Lung (tissue), 11 donors: ENCODE measurements at regions not wholly inside any gene's neighbourhood (a gene's known extent, or its start where the extent isn't known, plus 50 kb on each side); places are given as distances from the start of the nearest gene placed in this dataset.

ENCODE experiments used
- ATAC-seq: fragments of 200-7000 bp; cut with Tn5 transposase; one replicate; pipeline ENCODE4 v1.9.1; 2020; ENCODE audit warnings: moderate number of reproducible peaks; ENCODE audit not compliant: insufficient read depth, low FRiP score
- DNase-seq, 3 donors: peaks; one replicate each; pipeline ENCODE4 v3.0.0-alpha.2; 2013 to 2017
- H3K27ac ChIP-seq, 2 donors: one replicate each; pipeline ENCODE4 v1.5.1; 2013; ENCODE audit warnings: mild to moderate bottlenecking in 2 of 2, moderate library complexity in 2 of 2, control low read depth in 1 of 2, inconsistent platforms in 1 of 2, low read depth in 1 of 2, low read length in 1 of 2
- H3K27me3 ChIP-seq, 3 donors: one replicate each; pipeline ENCODE4 v1.5.1; 2013; ENCODE audit warnings: low read length in 2 of 3; ENCODE audit not compliant: control insufficient read depth in 3 of 3, insufficient read depth in 3 of 3
- H3K36me3 ChIP-seq, 4 donors: one replicate each; pipeline ENCODE4 v1.5.1; 2013; ENCODE audit warnings: low read length in 4 of 4, mild to moderate bottlenecking in 1 of 4, moderate library complexity in 1 of 4; ENCODE audit not compliant: control insufficient read depth in 4 of 4, insufficient read depth in 4 of 4
- H3K4me1 ChIP-seq, 5 donors: one replicate each; pipeline ENCODE4 v1.5.1; 2013; ENCODE audit warnings: low read length in 5 of 5, mild to moderate bottlenecking in 2 of 5, moderate library complexity in 1 of 5; ENCODE audit not compliant: control insufficient read depth in 5 of 5, insufficient read depth in 5 of 5
- H3K4me3 ChIP-seq: one replicate; pipeline ENCODE4 v1.5.1; 2013; ENCODE audit warnings: mild to moderate bottlenecking, control low read depth, moderate library complexity
- H3K9ac ChIP-seq, 2 donors: one replicate each; pipeline ENCODE4 v1.5.1; 2013; ENCODE audit warnings: low read length in 2 of 2, control low read depth in 1 of 2; ENCODE audit not compliant: insufficient read depth in 1 of 2
- H3K9me3 ChIP-seq, 4 donors: one replicate each; pipeline ENCODE4 v1.5.1; 2013; ENCODE audit warnings: low read length in 3 of 4, mild to moderate bottlenecking in 1 of 4, moderate library complexity in 1 of 4; ENCODE audit not compliant: control insufficient read depth in 4 of 4, insufficient read depth in 3 of 4
- CTCF ChIP-seq: IDR thresholded peaks from 2 replicates; pipeline ENCODE4 v1.5.1; 2012; ENCODE audit warnings: mild to moderate bottlenecking; ENCODE audit errors: control extremely low read depth, extremely low read depth
- WGBS, 2 donors: extraction: QIAGEN DNeasy Blood & Tissue Kit; methylation state at CpG; one replicate each; pipeline ENCODE4 v1.1.7; 2013; 5-methylcytosine and 5-hydroxymethylcytosine counted together
- donor health status: control.
- donor health status: control.
- donor health status: Bipolar disorder and iron deficiency.
- donor health status: healthy.
- donor health status: DM: yes; HTN: yes; CAD: no.

GRCh38 chr9:2987679-2988078, 143.8 kb upstream of the PUM3 start:
- TF ChIP-seq CTCF, result no peak
- no peak overlapping the region for H3K4me3 ChIP-seq
- 81 to 86% methylated on average over 7 of the region's 7 CpGs for WGBS, 2 donors

GRCh38 chr9:2985343-2985742, 141.4 kb upstream of the PUM3 start:
- TF ChIP-seq CTCF, result no peak
- 94 to 95% methylated on average over 2 of the region's 2 CpGs for WGBS, 2 donors
- Histone ChIP-seq H3K9me3 (peaks cover 0 to 3% (median under 1%) of the 10 kb centered on the region in 4 donors), H3K27me3 (no peaks in the 10 kb centered on the region), H3K4me3 (no peak overlapping the region), H3K27ac (no peak overlapping the region), H3K36me3 (no peaks in the 10 kb centered on the region), H3K4me1 (no peaks in the 10 kb centered on the region), H3K9ac (no peak overlapping the region)
- no peak for ATAC-seq
- no peak for DNase-seq

More at GRCh38 chr9:2987679-2988078, 143.8 kb upstream of the PUM3 start:
- Histone ChIP-seq H3K9me3 (peaks cover 0 to 2% (median under 1%) of the 10 kb centered on the region in 4 donors), H3K4me1 (no peaks in the 10 kb centered on the region), H3K27ac (no peak overlapping the region), H3K9ac (no peak overlapping the region), H3K27me3 (no peaks in the 10 kb centered on the region), H3K36me3 (no peaks in the 10 kb centered on the region)
- ATAC-seq (no peak), DNase-seq (no peak)

GRCh38 chr9:2984491-2984890, 140.6 kb upstream of the PUM3 start:
- DNase-seq, result no peak
- no peak overlapping the region for H3K27ac ChIP-seq
- no peak for TF ChIP-seq CTCF
- H3K4me3 ChIP-seq, result no peak overlapping the region
- H3K36me3 ChIP-seq, result no peaks in the 10 kb centered on the region
- H3K4me1 ChIP-seq, result no peaks in the 10 kb centered on the region
- H3K27me3 ChIP-seq, result no peaks in the 10 kb centered on the region
- peaks cover 0 to 3% (median under 1%) of the 10 kb centered on the region in 4 donors for H3K9me3 ChIP-seq
- H3K9ac ChIP-seq, result no peak overlapping the region
- ATAC-seq, result no peak

GRCh38 chr9:2979957-2980610, 136.2 kb upstream of the PUM3 start:
- Histone ChIP-seq H3K4me3 (no peak overlapping the region), H3K9me3 (peaks cover 0 to 3% (median 0%) of the 10 kb centered on the region in 4 donors), H3K36me3 (no peaks in the 10 kb centered on the region), H3K4me1 (no peaks in the 10 kb centered on the region), H3K27me3 (no peaks in the 10 kb centered on the region), H3K27ac (no peak overlapping the region), H3K9ac (no peak overlapping the region)
- ATAC-seq, result no peak
- no peak for TF ChIP-seq CTCF
- WGBS, 2 donors, result 77 to 91% methylated on average over 8 of the region's 8 CpGs
- no peak for DNase-seq
